Spleen (tissue), 7 donors: ENCODE measurements at regions not wholly inside any gene's neighbourhood (a gene's known extent, or its start where the extent isn't known, plus 50 kb on each side); places are given as distances from the start of the nearest gene placed in this dataset.

Source experiments
- CTCF ChIP-seq, 11 experiments: fragments of 200-600 bp in 7 of 11; fragments of 450-650 bp in 4 of 11; sonication (generic) in 4 of 11; IDR thresholded peaks in 8 of 11; conservative IDR thresholded peaks in 3 of 11; 1 replicate in 7 of 11; 2 replicates in 4 of 11; pipeline versions ENCODE4 v1.4.0 to v1.8.0; 2016 to 2021; ENCODE audit warnings: antibody characterized with exemption in 11 of 11, inconsistent platforms in 4 of 11, mild to moderate bottlenecking in 1 of 11
- POLR2A ChIP-seq, 3 donors: fragments of 450-650 bp; IDR thresholded peaks; one replicate each; pipeline ENCODE4 v1.5.1; 2017; ENCODE audit warnings: antibody characterized with exemption in 3 of 3, mild to moderate bottlenecking in 1 of 3
- POLR2AphosphoS5 ChIP-seq, 3 donors: sonication (generic); formaldehyde crosslinking; IDR thresholded peaks; one replicate each; pipeline ENCODE4 v1.5.1; 2017; ENCODE audit warnings: antibody characterized with exemption in 3 of 3
- donor health status: DM: no; HTN: no; CAD: no; lungs with moderate emphysema.
- donor health status: DM: no; HTN: no; CAD: no.
- donor health status: DM: no; HTN: no; CAD: no.

- no peak for TF ChIP-seq POLR2A (IDR thresholded peaks at IDR 0.05)
- TF ChIP-seq POLR2AphosphoS5 (IDR thresholded peaks at IDR 0.05) = no peak
- no peak for TF ChIP-seq CTCF (IDR thresholded peaks at IDR 0.05 in 8 of 11, conservative IDR thresholded peaks at IDR 0.05 in 3 of 11)
These were observed 82.1 kb downstream of the TSN start for GRCh38 chr2:121837591-121837990.
